Activated naive CD4-positive, alpha-beta T cell treated with anti-CD3 and anti-CD28 coated beads, Interleukin-2, amount 50 U/mL, for 24 hours (primary cell): ENCODE measurements at regions not wholly inside any gene's neighbourhood (a gene's known extent, or its start where the extent isn't known, plus 50 kb on each side); places are given as distances from the start of the nearest gene placed in this dataset.

Experiments
- H3K27ac Mint-ChIP-seq: one replicate; pipeline ENCODE4 v1.8.0; 2021; ENCODE audit warnings: mild to moderate bottlenecking, mixed read lengths
- H3K27me3 Mint-ChIP-seq: one replicate; pipeline ENCODE4 v1.8.0; 2021; ENCODE audit warnings: mixed read lengths
- H3K36me3 Mint-ChIP-seq: one replicate; pipeline ENCODE4 v1.8.0; 2021; ENCODE audit warnings: mixed read lengths
- H3K4me1 Mint-ChIP-seq: one replicate; pipeline ENCODE4 v1.8.0; 2021; ENCODE audit warnings: mixed read lengths
- H3K4me3 Mint-ChIP-seq: one replicate; pipeline ENCODE4 v1.8.0; 2021; ENCODE audit warnings: mild to moderate bottlenecking, mixed read lengths
- H3K9me3 Mint-ChIP-seq: one replicate; pipeline ENCODE4 v1.8.0; 2021; ENCODE audit warnings: mixed read lengths

DNA sequence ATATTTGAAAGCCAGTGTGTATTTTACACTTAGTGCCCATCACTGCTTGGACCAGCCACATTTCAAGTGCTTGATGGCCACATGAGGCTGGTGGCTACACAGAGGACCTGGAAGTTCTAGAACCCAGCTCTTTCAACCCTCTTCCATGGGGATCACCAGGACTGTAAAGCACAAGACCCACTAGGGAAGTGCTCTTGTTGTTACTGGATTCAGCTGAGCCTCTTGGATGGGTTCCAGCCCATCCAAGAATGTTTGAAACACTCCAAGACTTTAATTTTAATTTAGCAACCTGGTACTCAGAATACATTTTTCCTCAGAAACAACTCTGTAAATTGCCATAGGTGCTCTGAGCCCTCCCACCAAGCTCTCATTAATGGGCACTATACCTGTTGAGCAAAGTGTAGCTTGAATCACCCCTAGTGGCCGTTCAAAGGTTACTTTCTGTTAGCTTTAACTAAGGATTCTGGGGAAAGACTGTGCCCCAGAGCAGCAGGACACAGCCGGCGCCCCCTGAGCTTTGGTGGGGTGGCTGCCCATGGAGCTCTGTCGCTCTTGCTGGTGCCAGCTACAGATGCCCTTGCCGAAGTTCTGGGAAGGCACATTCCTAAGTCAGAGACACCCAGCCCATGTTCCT lies 212.4 kb downstream of the HSD17B3 start:
- no peaks in the 10 kb centered on the region for H3K9me3 Mint-ChIP-seq
- H3K36me3 Mint-ChIP-seq: no peaks in the 10 kb centered on the region
- no peak overlapping the region for H3K4me3 Mint-ChIP-seq
- no peaks in the 10 kb centered on the region for H3K4me1 Mint-ChIP-seq
- no peak overlapping the region for H3K27ac Mint-ChIP-seq
- peaks cover 1% of the 10 kb centered on the region for H3K27me3 Mint-ChIP-seq

DNA sequence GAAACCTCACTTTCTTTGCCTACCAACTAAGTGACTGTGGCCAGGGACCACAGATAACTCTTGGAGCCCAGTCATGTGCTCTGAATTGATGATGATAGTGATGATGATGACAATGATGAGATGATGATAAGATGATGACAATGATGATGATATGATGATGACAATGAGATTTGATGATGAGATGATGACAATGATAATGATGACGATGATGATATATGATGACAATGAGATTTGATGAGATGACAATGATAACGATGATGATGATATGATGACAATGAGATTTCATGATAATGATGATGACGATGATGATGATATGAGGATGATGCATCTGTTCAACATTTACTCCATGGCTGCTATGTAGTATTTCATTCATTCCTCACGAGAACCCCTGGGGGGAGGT lies 213.0 kb downstream of the ERCC6L2 start:
- Mint-ChIP-seq H3K27ac (no peak overlapping the region), H3K4me3 (no peak overlapping the region), H3K27me3 (peaks cover 3% of the 10 kb centered on the region), H3K9me3 (no peaks in the 10 kb centered on the region), H3K4me1 (no peaks in the 10 kb centered on the region), H3K36me3 (no peaks in the 10 kb centered on the region)

DNA sequence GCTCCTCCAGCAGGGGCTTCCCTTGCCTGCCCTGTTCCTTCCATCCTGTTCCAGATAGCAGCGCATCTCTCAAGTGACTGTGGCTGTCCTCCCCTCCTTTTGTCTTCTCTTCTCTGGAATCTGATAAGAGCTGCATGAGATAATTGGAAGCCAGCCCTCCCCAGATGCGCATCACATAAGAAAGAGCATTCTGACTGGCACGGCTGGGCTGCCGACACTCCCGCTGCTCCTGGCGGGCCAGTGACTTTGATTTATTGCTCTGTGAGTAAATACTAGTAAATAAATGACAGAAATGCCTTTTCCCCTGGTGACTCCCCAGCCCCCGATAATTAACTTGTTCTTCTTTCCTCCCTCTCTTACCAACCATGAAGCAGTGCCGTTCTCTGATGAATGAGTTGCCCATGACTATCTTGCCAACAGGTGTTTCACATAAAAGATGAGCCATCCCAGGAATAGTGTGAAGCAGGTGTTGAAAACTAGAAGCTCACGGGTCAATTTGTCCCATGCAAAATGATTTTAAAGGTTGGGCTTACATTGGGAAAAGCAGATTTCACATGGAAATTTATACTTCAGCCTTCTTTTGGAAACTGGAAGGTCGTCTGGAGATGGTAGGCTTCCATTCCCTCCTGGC lies 212.3 kb downstream of the ERCC6L2 start:
- peaks cover 3% of the 10 kb centered on the region for H3K27me3 Mint-ChIP-seq
- H3K4me1 Mint-ChIP-seq: no peaks in the 10 kb centered on the region
- no peaks in the 10 kb centered on the region for H3K36me3 Mint-ChIP-seq
- no peak overlapping the region for H3K27ac Mint-ChIP-seq
- H3K9me3 Mint-ChIP-seq: no peaks in the 10 kb centered on the region
- H3K4me3 Mint-ChIP-seq: no peak overlapping the region

DNA sequence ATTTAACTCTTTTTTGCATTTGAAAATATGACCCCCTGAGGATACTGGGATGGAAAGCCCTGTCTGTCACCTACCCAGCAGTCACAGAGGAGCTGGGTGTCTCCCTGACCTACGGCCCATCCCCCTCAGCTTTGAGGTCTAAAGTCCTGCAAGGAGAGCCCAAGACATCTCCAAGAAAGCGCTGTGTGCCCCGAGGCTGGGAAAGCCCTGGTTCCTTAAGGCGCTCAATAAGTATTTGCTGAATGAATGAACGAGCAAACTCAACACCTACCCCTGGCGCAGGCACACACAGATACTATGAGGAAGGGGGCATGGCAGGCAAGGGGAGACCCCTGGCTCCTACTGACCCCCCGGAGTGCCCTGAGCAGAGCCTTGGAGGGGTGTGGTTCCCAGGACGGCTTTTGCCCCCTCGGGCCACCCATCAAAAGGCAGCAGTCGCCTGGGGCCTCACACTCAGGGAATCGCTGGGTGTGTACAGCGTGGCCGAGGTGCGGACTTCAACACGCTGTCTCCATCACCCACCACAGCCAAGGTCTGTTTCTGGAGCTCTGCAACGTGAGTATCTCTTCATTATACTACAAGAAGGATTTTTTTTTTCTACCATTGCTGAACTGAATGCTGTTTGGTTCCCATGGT lies 211.6 kb downstream of the ERCC6L2 start:
- Mint-ChIP-seq H3K27ac (no peak overlapping the region), H3K9me3 (no peaks in the 10 kb centered on the region), H3K4me3 (no peak overlapping the region), H3K36me3 (no peaks in the 10 kb centered on the region), H3K4me1 (no peaks in the 10 kb centered on the region), H3K27me3 (peaks cover 3% of the 10 kb centered on the region)

DNA sequence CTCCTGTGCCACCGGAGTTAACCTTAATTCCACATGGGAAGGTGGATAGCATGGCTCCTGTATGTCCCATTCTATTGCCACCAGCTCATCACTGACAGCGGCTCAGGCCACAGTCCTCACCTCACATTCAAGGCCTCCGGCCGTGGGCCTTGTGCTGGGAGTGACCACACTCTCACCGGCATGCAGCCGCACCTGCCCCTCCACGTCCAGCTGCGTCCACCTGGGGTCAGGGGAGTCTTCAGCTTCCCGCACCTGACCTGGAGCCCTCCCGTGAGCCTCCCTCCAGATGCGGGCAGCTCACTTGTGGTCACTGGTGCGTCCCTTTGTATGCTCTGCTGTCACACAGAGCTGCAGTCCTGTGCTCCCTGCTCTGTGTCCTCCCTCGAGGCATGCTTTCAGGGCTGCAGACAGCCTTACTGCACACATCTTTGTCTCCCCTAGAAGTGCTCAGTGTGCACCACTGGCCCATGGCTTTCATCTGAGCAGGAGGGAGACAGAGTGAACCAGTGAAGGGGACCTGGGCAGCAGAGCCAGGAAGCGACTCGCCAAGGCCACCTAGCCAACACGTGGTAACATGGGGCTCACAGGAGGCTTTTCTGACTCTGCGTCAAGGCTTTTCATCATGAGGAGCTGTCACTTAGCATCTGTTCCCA lies 210.1 kb downstream of the ERCC6L2 start:
- Mint-ChIP-seq H3K36me3 (no peaks in the 10 kb centered on the region), H3K4me3 (no peak overlapping the region), H3K9me3 (no peaks in the 10 kb centered on the region), H3K27ac (no peak overlapping the region), H3K4me1 (no peaks in the 10 kb centered on the region), H3K27me3 (peaks cover 3% of the 10 kb centered on the region)

DNA sequence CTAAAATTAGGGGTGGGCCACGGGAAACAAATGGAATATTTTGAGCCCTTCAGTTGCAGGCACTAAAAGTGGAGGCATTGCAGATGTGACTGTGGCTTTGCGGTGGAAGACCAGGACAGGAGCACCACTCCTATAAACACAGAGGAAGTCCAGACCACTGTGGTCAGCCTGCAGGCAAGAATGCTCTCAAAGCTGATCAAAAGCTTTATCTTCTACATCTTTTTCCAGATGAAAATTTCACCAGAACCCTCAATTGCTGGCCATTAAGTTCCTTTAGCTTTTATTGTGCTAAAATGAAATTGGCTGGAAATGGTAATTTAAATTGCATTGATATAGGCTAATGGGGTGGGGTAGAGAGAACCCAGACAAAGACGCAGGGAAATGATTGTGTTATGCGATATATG lies 208.8 kb downstream of the ERCC6L2 start:
- Mint-ChIP-seq H3K4me3 (no peak overlapping the region), H3K9me3 (no peaks in the 10 kb centered on the region), H3K27ac (no peak overlapping the region), H3K4me1 (no peaks in the 10 kb centered on the region), H3K27me3 (peaks cover 3% of the 10 kb centered on the region), H3K36me3 (no peaks in the 10 kb centered on the region)

DNA sequence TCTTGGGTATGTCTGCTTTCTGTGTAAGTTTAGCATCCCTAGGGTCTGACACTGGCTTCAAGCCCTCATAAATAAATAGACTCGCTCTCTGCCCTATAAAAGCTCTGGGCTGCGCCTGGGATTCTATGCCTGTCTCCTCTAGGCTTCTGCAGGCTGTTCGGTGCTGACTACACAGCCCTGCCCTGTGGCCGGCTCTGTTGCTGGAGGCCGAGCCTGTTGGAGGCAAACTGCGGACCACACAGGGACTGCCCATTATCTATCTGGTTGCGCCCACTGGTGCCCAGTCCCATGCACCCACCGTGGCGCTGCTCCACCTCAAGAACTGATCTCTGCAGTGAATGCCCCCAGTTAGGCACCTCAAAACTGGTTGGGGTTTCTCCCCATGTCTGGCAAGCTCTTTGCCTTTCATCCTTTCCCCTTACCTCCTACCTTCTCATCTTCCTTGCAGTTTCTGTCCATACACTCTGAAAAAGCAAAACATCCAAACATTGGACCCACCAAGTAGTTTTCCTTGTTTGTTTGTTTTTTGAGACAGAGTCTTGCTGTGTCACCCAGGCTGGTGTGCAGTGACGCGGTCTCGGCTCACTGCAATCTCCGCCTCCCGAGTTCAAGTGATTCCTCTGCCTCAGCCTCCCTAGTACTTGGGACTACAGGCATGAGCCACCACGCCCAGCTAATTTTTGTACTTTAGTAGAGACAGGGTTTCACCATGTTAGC lies 207.2 kb downstream of the ERCC6L2 start:
- Mint-ChIP-seq H3K36me3 (no peaks in the 10 kb centered on the region), H3K27me3 (peaks cover 3% of the 10 kb centered on the region), H3K9me3 (no peaks in the 10 kb centered on the region), H3K4me3 (no peak overlapping the region), H3K4me1 (no peaks in the 10 kb centered on the region), H3K27ac (peak overlapping the region; percentile 37)

DNA sequence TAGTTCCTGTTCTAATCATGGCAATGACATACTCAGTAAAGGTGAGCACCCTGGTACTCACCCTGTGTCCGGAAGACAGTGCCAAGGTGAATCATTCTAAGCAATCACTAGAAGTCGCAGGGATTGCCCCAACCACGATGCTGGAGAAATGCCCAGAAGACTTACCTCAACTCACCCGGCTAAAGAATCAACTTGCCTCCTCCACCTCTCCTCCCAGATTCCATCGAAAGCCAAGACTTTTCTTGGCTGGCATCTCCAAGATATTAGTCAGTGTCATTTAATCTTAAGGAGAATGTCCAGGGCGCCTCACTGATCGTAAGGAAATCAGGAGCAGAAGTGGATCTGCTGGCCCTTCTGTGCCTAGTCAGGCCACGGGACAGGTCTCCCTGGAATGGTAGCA lies 204.9 kb downstream of the ERCC6L2 start:
- Mint-ChIP-seq H3K27me3 (peaks cover 1% of the 10 kb centered on the region), H3K36me3 (no peaks in the 10 kb centered on the region), H3K27ac (no peak overlapping the region), H3K4me3 (no peak overlapping the region), H3K9me3 (no peaks in the 10 kb centered on the region), H3K4me1 (no peaks in the 10 kb centered on the region)

DNA sequence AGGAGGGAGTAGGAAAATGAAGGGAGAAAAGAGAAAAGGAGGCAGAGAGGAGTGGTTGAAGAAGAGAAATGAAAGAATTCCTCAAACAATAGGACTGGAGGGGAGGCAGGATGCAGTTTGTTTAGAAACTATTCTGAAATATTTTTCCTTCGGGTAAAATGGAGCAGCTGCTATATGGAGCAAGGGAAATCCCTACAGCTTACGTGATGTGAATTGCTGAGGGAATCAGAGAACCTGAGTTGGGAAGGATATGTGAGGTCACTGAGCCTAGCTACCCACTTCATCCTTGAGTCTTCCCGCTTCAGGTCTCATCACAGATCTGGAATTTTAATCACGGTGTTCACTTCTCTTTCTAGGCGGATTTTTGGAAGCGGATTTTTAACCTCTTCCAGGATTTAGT lies 204.3 kb downstream of the ERCC6L2 start:
- H3K4me3 Mint-ChIP-seq: no peak overlapping the region
- no peaks in the 10 kb centered on the region for H3K9me3 Mint-ChIP-seq
- no peaks in the 10 kb centered on the region for H3K36me3 Mint-ChIP-seq
- no peaks in the 10 kb centered on the region for H3K4me1 Mint-ChIP-seq
- H3K27ac Mint-ChIP-seq: no peak overlapping the region
- peaks cover 1% of the 10 kb centered on the region for H3K27me3 Mint-ChIP-seq

DNA sequence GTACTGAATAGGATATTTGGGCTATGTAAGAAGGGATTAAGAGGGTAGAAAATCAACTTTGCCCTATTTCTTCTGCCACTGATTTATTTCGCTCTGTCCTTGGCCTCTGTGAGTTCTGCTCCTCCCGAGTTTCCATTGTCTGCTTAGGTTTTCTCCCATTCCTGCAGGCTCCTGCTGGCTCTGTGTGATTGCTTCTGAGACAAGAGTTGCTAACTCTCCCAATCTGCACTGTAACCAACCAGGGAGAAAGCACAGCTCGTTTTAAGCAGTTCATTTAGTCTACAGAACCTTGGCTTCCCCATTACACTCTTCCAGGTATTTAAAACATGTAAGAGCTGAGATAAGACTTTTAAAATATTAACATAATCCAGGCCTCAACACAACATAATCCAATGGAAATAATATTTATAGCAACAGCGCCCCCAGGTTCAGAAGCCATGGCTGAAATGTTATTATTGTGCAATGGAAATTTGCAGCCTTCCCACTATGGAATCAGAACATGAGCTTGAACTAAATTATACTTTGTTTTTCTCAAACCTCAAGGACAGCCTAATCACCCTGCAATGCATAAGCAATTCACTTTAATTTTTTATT lies 203.5 kb downstream of the ERCC6L2 start:
- Mint-ChIP-seq H3K4me3 (no peak overlapping the region), H3K27ac (no peak overlapping the region), H3K9me3 (no peaks in the 10 kb centered on the region), H3K27me3 (peaks cover under 1% of the 10 kb centered on the region), H3K4me1 (no peaks in the 10 kb centered on the region), H3K36me3 (no peaks in the 10 kb centered on the region)

DNA sequence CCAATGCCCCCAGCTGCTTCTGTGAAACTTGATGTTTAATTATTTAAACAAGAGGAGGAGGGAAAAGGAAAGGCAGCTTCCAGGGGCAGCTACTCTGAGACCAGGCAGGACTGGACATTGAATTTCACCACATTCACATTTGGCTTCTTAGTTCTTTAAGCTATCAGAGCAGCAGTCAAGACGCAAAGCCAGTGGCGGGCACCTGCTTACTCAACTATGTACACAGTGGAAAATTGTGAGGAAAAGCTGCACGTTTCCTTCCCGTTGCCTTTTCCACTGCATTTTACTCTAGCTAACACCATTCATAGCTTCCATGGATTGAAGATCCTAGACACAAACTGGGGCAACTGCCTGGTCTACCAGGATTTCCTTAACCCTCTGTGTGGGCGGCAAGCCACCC lies 200.3 kb downstream of the ERCC6L2 start:
- Mint-ChIP-seq H3K36me3 (no peaks in the 10 kb centered on the region), H3K4me1 (no peaks in the 10 kb centered on the region), H3K27ac (no peak overlapping the region), H3K27me3 (no peaks in the 10 kb centered on the region), H3K4me3 (no peak overlapping the region), H3K9me3 (no peaks in the 10 kb centered on the region)

DNA sequence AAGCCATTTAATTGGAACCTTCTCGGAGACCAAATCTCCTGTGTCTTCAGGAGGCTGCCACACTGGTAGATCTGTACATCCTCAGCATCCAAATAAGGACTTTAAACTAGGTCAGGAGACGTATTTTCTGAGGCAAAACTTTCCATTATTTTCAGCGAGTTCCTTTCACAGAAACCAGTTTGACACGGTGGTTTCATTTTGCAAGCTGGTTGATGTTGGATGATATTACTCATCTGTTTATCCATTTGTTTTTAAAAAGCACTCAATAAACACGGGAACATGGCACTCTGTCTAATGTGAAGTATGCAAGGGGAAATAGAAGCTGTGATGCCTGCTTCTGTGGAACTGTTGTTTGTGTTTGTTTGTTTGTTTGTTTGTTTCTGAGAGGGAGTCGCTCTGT lies 199.6 kb downstream of the ERCC6L2 start:
- H3K9me3 Mint-ChIP-seq: no peaks in the 10 kb centered on the region
- H3K4me1 Mint-ChIP-seq: no peaks in the 10 kb centered on the region
- no peaks in the 10 kb centered on the region for H3K36me3 Mint-ChIP-seq
- no peak overlapping the region for H3K27ac Mint-ChIP-seq
- no peaks in the 10 kb centered on the region for H3K27me3 Mint-ChIP-seq
- no peak overlapping the region for H3K4me3 Mint-ChIP-seq

DNA sequence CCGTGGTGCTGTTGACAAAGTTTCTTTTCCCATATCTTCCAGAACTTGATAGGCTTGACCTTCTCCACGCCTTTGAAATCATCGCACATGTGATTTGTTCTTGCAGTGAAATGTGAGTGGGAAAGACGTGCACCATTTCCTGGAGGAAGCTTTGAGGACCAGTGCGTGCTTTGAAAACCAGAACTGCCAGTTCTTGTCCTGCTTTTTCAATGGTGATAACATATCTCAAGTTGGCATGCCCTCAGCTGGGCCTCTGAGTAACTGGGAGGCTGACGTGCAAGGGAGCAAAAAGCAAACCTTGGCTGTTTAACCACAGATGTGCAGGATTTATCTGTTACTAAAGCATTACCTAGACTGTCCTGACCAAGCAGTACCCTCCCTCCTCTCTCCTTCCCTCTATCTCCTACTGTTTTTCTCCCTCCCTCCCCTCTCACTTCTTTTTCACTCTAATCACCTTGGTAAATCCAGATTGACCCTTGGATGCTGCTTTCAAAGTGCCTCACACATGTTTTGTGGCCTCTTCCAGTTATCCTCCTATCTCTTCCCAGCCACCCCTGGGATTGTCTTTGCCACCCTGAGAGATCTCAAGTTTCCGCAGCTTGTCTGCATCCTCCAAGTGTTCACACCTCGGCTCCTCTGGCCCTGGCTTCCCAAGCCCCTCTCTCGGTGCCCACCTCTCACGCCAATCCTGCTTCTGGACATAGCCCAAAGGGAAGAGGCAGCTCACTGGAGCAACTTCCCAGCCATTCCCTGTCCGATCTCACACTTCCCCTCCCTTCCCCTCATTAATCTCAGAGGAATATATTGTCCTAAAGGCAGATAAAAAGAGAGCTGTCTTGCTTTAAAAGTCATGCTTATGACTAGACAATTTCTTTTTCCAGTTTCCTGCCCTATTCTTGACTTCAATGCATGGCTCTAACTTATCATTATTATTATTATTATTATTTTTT lies 198.3 kb downstream of the ERCC6L2 start:
- Mint-ChIP-seq H3K27me3 (no peaks in the 10 kb centered on the region), H3K4me3 (no peak overlapping the region), H3K36me3 (no peaks in the 10 kb centered on the region), H3K4me1 (no peaks in the 10 kb centered on the region), H3K9me3 (no peaks in the 10 kb centered on the region), H3K27ac (peak overlapping the region; percentile 57)

DNA sequence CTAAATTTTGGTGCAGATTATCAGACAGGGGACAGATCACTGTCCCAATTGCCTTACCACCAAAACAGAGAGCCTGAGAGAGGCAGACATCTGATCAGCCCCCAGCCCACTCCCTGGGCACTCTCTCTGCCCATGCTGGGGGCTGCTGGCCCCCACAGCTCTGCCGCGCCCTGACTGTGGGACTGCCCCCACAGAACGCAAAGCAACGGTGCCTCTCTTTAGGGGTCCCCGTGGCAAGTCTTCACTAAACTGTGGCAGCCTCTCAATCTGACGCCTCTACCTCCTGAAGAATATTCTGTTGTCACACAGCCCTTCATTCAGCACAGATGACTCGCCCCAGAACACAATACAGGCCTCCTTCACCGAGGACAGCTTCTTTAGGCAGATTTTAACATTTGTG lies 197.4 kb downstream of the ERCC6L2 start:
- no peaks in the 10 kb centered on the region for H3K9me3 Mint-ChIP-seq
- no peaks in the 10 kb centered on the region for H3K36me3 Mint-ChIP-seq
- H3K4me1 Mint-ChIP-seq: no peaks in the 10 kb centered on the region
- no peaks in the 10 kb centered on the region for H3K27me3 Mint-ChIP-seq
- no peak overlapping the region for H3K27ac Mint-ChIP-seq
- H3K4me3 Mint-ChIP-seq: no peak overlapping the region

DNA sequence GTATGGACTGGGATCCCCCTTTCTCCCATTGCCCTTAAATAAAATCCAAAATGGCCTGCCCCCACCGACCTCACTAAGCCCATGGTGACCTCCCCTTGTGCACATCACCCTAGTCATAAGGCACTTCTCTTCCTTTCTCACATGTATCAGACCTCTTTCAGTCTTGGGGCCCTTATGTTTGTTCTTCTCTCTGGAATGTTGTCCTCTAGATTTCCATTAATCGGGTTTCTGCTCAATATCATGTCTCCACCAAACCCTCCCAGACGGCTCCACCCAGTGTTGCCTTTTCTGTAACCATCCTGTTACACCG lies 196.3 kb downstream of the ERCC6L2 start:
- Mint-ChIP-seq H3K9me3 (no peaks in the 10 kb centered on the region), H3K4me1 (no peaks in the 10 kb centered on the region), H3K27me3 (no peaks in the 10 kb centered on the region), H3K4me3 (no peak overlapping the region), H3K36me3 (no peaks in the 10 kb centered on the region), H3K27ac (no peak overlapping the region)
